ENCODE measurements at regions not wholly inside any gene's neighbourhood (a gene's known extent, or its start where the extent isn't known, plus 50 kb on each side); places are given as distances from the start of the nearest gene placed in this dataset.

GRCh38 chr1:5129746-5130355 is 475.4 kb downstream of the AJAP1 start:
- intact Hi-C loops (cut with micrococcal nuclease; ENCODE audit: unreplicated experiment) (no loop called here), in situ Hi-C loops (cut with MboI) (no loop called here)
- H3K4me1 ChIP-seq (ENCODE audit: control insufficient read depth, insufficient read depth, low read length), result no peaks in the 10 kb centered on the region
- H3K36me3 ChIP-seq (ENCODE audit: control insufficient read depth in 2 of 2, insufficient read depth in 2 of 2, low read length in 1 of 2), result no peaks in the 10 kb centered on the region
- H3K27ac ChIP-seq (ENCODE audit: control insufficient read depth, insufficient read depth), result no peak overlapping the region
- RAD21 ChIA-PET (ENCODE audit: unreplicated experiment), result no interaction called here
- no peaks in the 10 kb centered on the region for H3K27me3 ChIP-seq (replicated peaks in 1 of 2; ENCODE audit: control insufficient read depth in 2 of 2, insufficient read depth in 2 of 2, low read length in 1 of 2)
- SMC1A ChIA-PET (ENCODE audit: uncharacterized antibody, unreplicated experiment), result no interaction called here
- H3K4me2 ChIP-seq (ENCODE audit: control insufficient read depth, insufficient read depth), result no peak overlapping the region
- BruUV-seq (replicated peaks), result no TSS peak
- CTCF ChIA-PET, result no interaction called here
- H3K9me3 ChIP-seq (replicated peaks; ENCODE audit: control insufficient read depth, insufficient read depth, low read length), result no peaks in the 10 kb centered on the region; the same call in 2 of the 3 replicates
- ATAC-seq (no peak), FAIRE-seq (no peak), DNase-seq (ENCODE audit: low read depth, low spot score) (no peak)
- WGBS (ENCODE audit: insufficient coverage, insufficient replicate concordance, low lambda C conversion rate, missing lambda C conversion rate), result 5% methylated on average over 1 of the region's 1 CpG
- H4K20me1 ChIP-seq (ENCODE audit: control insufficient read depth, insufficient read depth), result no peaks in the 10 kb centered on the region
- POLR2A ChIA-PET, result no interaction called here
- no peaks in the 10 kb centered on the region for H3K79me2 ChIP-seq (ENCODE audit: control insufficient read depth, insufficient read depth, low read length)
- H3K4me3 ChIP-seq, result no peak overlapping the region
- no peak overlapping the region for H2AFZ ChIP-seq (ENCODE audit: control insufficient read depth, low read depth, low read length)
- H3K9ac ChIP-seq (ENCODE audit: control insufficient read depth, insufficient read depth, low read length), result no peak overlapping the region
- TF ChIP-seq SIX5 (IDR thresholded peaks at IDR 0.05; ENCODE audit: low read depth, low read length, severe bottlenecking) (no peak), MLLT1 (IDR thresholded peaks at IDR 0.05) (no peak), NFYA (IDR thresholded peaks at IDR 0.05; ENCODE audit: borderline replicate concordance, low read depth, low read length) (no peak), IRF3 (IDR thresholded peaks at IDR 0.05) (no peak), RELA (IDR thresholded peaks at IDR 0.05; ENCODE audit: borderline replicate concordance, partially characterized antibody) (no peak), CREM (IDR thresholded peaks at IDR 0.05; ENCODE audit: low read depth) (no peak), HDAC2 (IDR thresholded peaks at IDR 0.05) (no peak), CUX1 (IDR thresholded peaks at IDR 0.05; ENCODE audit: insufficient replicate concordance, low read depth, low read length) (no peak), RCOR1 (conservative IDR thresholded peaks at IDR 0.05; ENCODE audit: low read depth, low read length) (no peak), SMC3 (IDR thresholded peaks at IDR 0.05; ENCODE audit: borderline replicate concordance, low read length) (no peak)
- TF ChIP-seq, protein P1, sequence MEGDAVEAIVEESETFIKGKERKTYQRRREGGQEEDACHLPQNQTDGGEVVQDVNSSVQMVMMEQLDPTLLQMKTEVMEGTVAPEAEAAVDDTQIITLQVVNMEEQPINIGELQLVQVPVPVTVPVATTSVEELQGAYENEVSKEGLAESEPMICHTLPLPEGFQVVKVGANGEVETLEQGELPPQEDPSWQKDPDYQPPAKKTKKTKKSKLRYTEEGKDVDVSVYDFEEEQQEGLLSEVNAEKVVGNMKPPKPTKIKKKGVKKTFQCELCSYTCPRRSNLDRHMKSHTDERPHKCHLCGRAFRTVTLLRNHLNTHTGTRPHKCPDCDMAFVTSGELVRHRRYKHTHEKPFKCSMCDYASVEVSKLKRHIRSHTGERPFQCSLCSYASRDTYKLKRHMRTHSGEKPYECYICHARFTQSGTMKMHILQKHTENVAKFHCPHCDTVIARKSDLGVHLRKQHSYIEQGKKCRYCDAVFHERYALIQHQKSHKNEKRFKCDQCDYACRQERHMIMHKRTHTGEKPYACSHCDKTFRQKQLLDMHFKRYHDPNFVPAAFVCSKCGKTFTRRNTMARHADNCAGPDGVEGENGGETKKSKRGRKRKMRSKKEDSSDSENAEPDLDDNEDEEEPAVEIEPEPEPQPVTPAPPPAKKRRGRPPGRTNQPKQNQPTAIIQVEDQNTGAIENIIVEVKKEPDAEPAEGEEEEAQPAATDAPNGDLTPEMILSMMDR (IDR thresholded peaks at IDR 0.05 in 2 of 3, conservative IDR thresholded peaks at IDR 0.05 in 1 of 3; ENCODE audit: control insufficient read depth in 2 of 3, extremely low read depth in 1 of 3, insufficient read depth in 1 of 3, low read depth in 3 of 3, low read length in 3 of 3), result no peak
